Germinal center (tissue), 1 donor: ENCODE measurements at regions not wholly inside any gene's neighbourhood (a gene's known extent, or its start where the extent isn't known, plus 50 kb on each side); places are given as distances from the start of the nearest gene placed in this dataset.
"Not testable (repeated sequence)": the region's sequence is repeated elsewhere in the genome, so short reads cannot be mapped to it uniquely, and the experiment has no call there.

Experiments
- DNase-seq: peaks from one replicate; pipeline ENCODE4 v3.0.0; 2012; ENCODE audit warnings: mixed read lengths, low spot score

DNA sequence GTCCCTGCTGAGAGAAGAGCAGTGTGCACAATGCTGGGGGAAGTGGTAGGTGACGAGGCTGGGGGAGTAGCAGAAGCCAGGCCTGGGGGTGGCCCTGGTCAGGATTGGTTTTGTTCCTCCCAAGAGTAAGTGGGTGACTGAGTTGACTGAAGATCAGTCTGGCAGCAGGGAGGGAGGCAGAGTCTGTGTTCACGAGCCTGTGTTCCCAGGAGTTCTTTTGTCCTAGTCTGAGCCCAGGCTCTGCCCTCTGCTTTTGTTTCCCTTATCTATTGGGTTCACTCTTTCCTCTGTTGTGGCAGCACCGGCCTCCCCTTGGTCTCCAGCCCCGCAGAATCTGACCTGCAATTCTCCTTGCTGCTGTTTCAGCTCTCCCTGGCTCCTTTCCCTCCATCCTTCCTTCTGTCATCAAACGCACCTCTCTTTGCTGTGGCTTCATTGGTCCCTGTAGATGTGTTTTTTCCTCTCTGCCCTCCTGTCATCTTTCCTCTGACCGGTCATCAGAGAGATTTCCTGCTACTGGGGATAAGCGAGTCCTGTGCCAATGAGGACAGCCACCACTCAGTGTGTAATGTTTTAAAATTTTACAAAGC is 607.4 kb downstream of the KIF4B start:
- DNase-seq: no peak

DNA sequence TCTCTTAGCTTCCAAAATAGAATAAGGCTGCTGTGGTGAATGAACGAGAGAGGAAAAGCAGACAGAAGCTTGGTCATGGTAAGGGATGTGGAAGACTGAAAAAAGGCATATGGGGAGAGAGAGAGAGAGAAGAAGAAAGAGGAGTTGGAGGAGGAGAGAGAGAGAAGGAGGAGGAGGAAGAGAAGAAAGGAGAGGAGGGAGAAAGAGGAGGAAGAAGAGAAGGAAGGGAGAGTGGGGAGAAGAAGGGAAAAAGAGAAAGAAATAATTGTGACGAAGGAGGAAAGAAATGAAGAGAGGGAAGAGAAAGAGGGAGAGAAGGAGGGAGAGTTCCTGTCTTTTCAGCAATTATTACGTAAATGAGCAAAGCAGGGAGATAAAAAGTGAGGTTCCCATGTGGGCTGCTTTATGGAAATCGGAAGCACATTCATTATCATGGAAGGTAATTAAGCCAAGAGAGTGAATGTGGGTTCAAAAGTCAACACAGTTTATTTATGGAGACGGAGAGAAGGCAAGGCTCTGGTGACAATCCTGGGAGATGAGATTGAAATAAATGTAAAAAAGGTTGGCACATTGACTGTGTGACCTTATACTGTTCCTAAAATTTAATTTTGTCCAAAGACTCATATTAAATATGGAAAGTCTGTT is 611.2 kb downstream of the KIF4B start:
- no peak for DNase-seq

DNA sequence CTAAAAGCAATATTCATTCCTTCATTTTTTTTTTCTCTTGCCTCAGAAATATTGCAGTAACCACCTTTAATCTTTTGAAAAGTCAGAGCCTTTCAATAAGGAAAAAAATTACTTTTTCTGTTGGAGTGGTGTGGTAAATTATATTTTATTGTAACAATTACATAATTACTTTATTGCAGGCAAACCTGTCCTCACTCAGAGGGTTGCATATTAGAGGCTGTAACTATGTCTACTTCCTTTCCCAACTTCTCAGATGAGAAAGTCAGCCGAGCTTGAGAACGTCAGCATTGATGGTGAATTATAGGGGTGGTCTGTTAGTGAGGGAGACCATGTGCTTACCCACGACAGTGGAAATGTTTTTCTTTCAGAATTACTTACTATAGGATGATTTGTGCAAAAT is 611.8 kb downstream of the KIF4B start:
- no peak for DNase-seq

DNA sequence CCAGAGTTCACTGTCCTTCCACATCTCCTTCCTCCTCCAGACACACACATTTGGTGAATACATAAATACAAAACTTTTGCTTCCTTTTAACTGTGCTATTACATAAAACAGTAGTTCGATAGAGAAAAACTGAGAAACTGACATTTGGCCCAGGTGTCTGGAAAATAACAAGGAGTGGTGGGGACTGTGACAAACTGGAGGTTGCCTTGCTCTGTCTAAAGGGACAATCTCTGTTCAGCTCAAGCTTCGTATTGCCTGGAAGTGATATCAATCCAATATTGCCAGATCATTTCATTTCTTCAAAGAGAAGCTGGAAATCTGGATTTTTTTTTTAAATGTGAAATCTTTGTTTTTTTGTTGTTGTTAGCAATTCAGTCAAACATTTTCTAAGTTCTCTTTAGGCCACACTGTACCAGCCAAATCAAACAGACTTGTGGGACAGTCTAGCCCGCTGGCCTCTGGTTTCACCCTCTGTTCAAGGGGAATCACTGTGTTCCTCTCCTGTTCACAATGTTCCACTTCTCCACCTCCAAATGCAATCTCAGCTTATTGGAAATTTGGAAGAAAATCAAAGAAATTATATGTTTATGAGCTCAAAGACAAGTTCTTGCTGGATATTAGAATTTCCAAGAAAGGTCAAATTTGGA is 612.5 kb downstream of the KIF4B start:
- no peak for DNase-seq

DNA sequence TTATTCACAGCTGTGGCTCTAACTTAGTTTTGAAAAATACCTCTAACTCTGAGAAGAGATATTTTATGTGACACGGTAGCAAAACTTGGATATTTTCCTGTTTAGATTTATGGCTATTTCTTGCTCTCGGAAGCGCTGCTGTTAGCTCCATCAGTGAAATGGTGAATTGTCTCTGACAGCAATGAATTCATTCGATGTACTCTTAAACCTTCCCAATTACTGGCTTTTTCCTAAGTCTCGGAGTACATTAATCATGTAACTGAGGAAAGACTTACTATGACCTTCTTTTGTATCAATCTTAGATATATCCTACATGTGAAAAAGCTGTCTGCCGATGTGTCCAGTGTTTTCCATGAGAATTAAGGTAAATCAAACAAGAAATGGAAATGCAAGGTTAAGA is 613.0 kb downstream of the KIF4B start:
- DNase-seq: no peak

DNA sequence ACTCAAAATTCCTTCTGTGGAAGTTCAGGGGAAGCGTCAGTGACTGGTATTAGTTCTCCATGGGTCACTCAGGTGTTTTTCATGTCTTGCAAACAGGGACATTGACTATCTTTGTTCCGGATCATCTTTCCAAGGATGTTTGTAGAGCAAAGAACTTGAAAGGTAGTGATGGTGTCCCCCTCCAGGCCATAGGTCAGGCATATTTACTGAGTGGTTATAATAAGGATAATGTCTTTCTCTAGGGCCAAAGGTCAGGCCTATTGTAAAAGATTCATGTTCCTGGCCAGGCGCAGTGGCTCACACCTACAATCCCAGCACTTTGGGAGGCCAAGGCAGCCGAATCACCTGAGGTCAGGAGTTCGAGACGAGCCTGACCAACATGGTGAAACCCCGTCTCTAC is 614.8 kb downstream of the KIF4B start:
- no peak for DNase-seq

DNA sequence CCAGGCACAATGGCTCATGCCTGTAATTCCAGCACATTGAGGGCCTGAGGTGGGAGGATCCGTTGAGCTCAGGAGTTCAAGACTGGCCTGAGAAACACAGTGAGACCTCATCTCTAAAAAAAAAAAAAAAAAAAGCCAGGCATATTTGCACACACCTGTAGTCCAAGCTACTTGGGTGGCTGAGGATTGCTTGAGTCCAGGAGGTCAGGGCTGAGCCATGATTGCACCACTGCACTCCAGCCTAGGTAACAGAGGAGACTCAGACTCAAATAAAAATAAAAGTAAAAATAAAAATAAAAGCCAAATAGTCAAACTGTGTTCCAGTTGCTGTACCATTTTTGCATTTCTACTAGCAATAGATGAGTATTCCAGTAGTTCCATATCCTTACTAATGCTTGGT is 616.0 kb downstream of the KIF4B start:
- DNase-seq: no peak

DNA sequence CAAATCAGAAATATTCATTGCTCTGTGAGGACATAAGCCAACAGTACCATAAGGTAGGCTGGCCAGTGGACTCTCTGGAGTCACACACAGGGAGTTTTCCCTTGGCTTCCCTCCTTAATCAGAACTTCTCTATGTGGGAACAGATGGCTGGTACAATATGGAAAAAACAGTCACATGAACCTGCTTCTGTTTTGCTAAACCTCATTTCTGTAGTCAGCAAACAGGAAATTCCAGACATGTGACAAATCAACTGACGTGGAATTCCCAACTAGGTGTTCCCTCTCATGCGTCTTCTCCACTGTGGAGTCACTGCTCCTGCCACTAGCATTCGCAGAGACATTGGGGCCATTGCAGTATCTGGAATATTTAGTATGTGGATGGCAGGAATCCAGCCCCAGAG is 617.6 kb downstream of the KIF4B start:
- DNase-seq: no peak

DNA sequence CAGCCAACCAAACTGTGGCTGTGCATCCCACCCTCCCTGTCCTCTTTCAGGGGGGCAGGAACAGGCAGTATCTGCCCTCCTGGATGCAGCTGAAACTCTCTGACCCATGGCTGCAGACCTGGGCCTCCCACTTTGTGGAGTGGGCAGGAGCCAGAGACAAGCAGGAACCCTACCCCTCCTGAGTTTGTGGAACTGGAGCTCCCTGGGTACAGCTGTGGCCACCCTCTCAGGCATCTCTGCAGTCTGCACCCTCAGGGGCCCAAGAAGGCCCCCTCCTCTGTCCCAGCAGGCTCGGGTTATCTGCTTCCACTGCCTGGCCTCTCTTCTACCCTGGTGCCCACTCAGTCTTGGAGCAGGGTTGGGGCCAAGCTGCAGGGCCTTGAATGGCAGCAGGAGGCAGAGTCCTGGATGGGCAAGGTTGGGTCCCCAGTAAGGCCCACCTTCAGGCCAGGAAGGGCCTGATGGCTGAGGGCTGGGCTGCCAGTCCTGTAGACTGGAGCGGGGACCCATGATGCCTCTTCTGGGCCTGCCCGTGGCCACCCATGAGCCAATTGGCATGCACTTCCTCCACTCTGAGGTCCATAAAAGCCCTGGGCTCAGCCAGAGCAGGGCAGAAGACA is 619.9 kb downstream of the KIF4B start:
- no peak for DNase-seq

DNA sequence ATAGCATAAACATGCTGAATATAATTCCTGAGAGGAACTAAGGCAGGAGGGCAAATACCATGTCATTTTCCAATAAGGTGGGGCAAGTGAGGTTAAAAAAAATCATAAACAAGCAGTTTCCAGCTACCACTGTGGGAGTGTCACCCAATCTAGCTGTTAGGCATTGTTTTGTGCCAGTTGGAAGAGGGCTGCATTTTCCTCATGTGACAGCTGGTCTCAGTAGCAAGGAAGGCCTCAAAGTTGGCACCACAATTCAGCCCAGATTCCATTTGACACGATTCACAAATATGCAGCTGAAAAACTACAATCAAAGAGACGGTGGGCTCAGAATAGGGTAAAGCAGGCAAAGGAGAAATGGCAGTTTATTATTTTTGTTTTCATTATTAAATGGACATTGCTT is 636.1 kb downstream of the KIF4B start:
- DNase-seq: no peak

DNA sequence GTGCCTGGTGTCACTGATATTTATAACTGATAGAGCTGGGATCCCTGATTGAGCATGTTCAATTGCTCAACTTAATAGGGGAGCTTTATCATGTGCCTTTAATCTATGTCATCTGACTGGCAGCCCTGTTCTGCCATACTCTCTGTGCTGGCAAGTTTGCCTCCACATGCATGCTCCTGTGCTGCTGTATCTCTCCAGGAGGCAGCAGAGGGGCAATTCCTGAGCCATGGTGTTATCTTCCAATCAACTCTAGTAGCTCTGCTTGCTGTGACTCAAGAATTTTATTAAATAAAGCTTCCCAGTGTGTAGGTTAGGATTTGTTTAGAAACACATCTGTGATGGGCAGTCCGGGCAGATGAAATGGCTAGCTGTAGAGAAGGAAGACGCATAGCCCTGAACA is 642.0 kb downstream of the KIF4B start:
- no peak for DNase-seq

DNA sequence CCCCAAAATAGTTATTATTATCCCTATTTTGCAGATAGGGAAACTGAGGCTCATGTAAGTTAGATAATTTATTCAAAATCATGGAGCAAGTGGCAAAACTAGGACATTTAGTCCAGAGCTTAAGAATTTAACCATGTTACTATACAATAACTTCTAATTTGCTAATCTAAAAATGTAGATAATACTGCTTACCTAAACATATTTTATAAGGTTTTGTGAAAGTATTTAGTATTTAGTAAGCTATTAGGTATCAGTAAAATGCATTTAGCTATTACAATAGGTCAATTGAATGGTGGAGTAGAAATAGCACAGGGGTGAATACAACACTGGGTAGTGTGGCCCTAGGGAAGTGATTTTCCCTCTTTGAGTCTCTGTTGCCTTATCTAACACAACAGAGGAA is 648.3 kb downstream of the KIF4B start:
- no peak for DNase-seq

DNA sequence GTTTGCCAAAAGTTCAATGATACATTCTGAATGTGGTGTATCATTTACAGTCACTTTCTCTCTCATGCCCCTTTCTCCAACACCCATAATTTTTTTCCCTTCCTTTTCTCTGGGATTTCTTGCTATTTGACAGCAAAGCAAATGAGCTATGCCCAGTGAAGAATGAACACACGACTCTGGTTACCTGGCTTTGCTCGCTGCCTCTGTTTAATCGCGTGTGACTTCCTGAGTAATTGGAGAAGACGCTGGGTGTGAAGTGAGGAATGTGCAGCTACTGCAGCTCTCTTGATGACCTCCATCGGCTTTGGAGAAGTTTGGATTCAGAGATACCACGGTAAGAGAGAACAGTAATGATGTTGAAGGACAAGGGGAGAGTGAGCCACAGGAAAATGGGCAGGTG is 651.8 kb downstream of the KIF4B start:
- DNase-seq: no peak

DNA sequence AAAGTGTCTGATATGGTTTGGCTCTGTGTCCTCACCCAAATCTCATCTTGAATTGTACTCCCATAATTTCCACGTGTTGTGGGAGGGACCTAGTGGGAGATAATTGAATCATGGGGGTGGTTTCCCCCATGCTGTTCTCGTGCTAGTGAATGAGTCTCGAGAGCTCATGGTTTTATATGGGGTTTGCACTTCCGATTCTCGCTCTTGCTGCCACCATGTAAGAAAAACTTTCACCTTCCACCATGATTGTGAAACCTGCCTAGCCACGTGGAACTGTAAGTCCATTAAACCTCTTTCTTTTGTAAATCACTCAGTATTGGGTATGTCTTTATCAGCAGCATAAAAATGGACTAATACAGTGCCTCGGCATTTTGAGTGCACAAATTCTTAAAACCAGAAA is 655.0 kb upstream of the SGCD start:
- not testable (repeated sequence) for DNase-seq

DNA sequence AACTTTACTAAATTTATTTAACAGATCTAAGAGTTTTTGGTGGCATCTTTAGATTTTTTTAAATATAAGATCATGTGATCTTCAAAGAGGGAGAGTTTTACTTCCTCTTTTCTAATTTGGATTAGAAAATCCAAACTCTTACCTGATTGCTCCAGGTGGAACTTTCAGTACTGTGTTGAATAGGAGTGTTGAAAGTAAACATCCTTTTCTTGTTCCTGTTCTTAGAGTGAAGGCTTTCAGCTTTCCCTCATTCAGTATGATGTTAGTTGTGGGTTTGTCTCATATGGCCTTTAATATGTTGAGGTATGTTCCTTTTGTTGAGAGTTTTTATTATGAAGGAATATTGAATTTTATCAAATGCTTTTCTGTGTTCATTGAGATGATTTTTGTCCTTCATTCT is 650.0 kb upstream of the SGCD start:
- DNase-seq: no peak

DNA sequence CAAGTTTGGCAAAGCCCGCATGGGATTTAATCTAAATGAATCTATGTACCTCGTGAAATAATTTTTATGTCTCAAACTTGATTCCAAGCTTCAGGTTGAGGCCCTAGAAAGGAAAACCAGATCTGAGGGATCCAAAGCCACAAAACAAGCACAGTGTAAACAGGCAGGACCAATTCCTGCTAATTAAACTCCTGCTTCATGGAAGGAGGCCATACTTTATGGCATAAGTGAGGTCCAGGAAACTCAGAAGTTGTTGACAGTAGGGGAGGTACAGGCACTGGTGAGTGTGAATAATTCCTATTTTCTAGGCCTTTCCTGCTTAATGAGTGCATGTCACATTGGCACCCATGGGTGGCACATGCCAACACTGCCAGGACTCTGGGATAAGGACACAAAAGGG is 648.6 kb upstream of the SGCD start:
- DNase-seq: no peak

DNA sequence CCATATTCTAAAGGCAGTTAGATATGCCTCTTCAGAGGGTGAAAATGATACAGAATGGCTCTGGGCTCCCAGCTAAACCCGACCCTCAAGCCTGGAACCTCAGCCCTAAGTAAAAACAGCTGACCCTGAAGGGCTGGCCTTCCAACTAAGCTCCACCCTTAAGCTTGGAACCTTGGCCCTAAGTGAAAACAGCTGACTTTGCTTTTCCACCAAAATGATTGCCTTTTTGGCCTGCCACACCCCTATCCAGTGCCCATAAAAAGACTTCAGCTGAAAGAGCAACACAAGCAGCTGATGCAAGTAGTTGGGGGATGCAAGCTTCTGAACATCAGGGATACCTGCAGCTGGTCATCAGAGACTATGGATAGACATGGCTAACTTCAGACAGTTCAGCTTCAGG is 647.4 kb upstream of the SGCD start:
- DNase-seq: no peak

DNA sequence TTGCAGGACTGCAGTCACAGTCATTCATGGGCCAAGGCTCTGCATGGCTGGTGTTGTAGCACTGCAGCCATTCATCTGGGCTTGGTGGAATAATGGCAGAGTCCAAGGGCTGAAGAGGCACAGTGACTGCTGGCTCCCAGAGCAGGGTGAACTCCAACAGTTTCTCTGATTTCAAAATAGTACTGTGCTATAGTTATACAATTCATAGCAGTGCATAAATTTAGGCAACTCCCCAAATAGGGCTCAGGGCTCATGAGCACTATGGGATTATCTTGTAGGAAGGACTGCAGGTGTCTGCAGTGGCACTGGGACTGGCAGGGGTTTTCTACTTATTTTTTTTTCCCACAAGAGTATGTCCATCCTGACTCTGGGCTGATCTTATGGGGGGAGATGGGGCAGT is 642.5 kb upstream of the SGCD start:
- no peak for DNase-seq

DNA sequence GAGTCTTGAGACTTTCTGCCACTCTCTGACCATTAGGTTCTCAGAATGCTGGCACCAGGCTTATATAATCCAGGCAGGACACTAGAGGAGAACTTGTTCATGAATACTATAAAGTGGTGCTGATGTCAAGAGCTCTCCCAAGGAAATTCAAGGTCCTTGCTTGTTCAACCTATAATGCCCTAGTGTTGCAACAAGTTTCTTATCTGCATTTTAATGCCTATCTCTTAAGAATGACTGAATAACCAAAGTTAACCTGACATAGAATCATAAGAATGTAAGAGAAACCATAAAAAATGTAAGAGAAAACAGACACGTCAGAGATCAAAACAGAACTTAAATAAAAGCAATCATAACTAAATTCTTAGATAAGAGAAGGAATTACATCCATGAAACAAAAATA is 640.8 kb upstream of the SGCD start:
- no peak for DNase-seq

DNA sequence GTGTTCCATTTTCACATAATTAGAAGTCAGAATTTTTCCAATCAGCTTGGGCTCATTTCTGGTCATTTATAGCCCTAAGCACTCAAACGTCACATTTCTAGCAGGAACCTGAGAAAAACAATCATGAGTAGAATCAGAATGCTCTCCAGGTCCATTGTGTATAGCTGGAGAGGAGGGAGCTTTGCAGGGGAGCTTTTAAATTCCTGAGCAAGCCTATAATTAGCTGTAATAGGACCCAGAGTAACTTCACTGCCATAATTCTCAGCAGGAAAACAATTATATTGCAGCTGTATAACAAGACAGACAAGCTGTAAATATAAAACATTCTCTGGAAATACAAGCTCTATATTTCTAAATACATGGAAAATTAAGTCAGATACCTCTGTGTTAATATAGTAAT is 637.6 kb upstream of the SGCD start:
- no peak for DNase-seq

DNA sequence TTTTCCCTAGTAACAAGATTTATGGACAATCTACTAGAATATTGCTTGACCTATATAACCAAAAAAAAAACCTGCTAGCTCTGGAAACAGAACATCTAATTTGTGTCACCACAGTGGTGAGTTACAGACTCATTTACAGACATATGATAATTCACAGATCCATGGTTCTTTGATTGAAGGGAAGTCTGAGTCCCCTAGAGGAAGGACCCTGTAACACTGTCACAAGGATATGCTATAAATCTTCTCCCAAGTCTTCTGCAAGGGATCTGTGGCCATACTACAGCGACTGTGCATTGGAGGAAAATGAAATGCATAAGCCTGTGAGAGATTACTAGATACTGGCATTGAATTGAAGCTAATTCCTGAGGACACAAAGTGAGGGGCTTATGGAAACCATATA is 630.6 kb upstream of the SGCD start:
- no peak for DNase-seq

DNA sequence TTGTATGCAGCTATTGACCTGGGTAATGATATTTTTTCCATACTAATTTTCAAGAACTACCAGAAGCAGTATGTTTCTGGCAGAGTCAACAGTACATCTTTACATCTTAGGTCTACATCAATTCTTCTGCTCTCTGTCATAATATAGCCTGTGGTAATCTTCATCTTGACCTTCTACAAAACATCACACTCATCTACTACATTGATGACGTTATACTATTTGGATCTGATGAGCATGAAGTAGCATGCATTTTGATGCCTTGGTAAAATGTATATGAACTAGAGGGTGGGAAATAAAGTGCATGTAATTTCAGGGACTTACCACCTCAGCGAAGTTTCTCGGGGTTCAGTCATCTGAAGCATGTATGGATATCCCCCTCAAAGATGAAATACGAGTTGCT is 629.7 kb upstream of the SGCD start:
- no peak for DNase-seq

DNA sequence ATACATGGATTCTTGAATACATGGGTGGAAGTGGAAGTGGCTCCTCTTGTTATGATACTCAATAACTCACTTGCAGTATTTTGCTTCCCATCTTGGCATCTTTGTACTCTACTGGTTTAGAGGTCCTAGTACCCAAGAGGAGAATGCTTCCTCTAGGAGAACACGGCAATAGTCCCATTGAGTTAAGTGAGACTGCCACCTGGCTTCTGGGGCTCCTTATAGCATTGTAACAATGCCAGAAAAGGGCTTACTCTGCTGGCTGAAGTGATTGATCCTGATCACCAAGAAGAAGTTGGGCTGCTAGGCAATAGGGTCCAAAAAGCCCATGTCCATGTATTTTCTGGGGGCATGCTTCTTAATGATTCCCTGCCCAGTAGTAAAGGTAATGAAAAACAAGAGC is 627.6 kb upstream of the SGCD start:
- no peak for DNase-seq

DNA sequence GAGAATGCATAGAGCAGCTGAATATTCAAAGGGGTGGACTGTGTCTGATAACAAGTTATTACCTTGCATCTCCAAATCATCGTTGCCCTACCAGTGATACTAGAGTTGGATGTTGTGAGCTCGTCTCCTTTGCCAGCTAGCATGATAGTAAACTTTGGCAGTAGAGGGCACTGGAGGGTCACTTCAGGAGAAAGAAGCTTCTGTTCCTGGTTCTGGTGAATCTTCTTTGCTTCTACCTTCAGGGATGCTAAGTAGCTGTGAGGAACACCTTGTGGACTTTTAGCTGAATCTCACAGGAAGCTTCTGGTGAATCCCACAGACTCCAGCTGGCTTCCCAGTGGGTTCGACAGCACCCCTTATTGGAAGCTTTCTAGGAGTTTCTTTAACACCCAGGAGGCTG is 626.6 kb upstream of the SGCD start:
- DNase-seq: no peak
